Ovary (tissue), 3 donors: ENCODE measurements at regions not wholly inside any gene's neighbourhood (a gene's known extent, or its start where the extent isn't known, plus 50 kb on each side); places are given as distances from the start of the nearest gene placed in this dataset.

ENCODE experiments used
- CTCF ChIP-seq, 3 donors: fragments of 450-650 bp in 2 of 3; fragments of 200-600 bp in 1 of 3; IDR thresholded peaks; one replicate each; pipeline versions ENCODE4 v1.5.1 to v1.8.0; 2016 to 2022; ENCODE audit warnings: antibody characterized with exemption in 3 of 3, mild to moderate bottlenecking in 1 of 3
- EP300 ChIP-seq: sonication (generic); formaldehyde crosslinking; IDR thresholded peaks from one replicate; pipeline ENCODE4 v1.6.1; 2017; ENCODE audit warnings: antibody characterized with exemption
- POLR2A ChIP-seq: fragments of 450-650 bp; IDR thresholded peaks from one replicate; pipeline ENCODE4 v1.6.1; 2017; ENCODE audit warnings: antibody characterized with exemption, mild to moderate bottlenecking, moderate library complexity
- donor health status: DM: no; HTN: no; CAD: no.

GRCh38 chr20:11581271-11581670, 336.4 kb upstream of the BTBD3 start:
- TF ChIP-seq CTCF (IDR thresholded peaks at IDR 0.05) (no peak), EP300 (no peak), POLR2A (no peak)
